Mesendoderm (in vitro differentiated cells): ENCODE measurements at regions not wholly inside any gene's neighbourhood (a gene's known extent, or its start where the extent isn't known, plus 50 kb on each side); places are given as distances from the start of the nearest gene placed in this dataset.

Source experiments
- DNase-seq: peaks from one replicate; pipeline ENCODE4 v3.0.0; 2013
- H2AK5ac ChIP-seq: 2 replicates; pipeline ENCODE4 v1.6.1; 2013; ENCODE audit warnings: low read length, inconsistent platforms
- H2BK120ac ChIP-seq: 2 replicates; pipeline ENCODE4 v1.6.1; 2013; ENCODE audit warnings: low read depth, mild to moderate bottlenecking, low read length, moderate library complexity, mixed read lengths
- H2BK15ac ChIP-seq: replicated peaks from 2 replicates; pipeline ENCODE4 v1.6.1; 2013; ENCODE audit warnings: low read depth, mild to moderate bottlenecking, moderate library complexity
- H2BK5ac ChIP-seq: 2 replicates; pipeline ENCODE4 v1.6.1; 2013; ENCODE audit warnings: low read length, inconsistent platforms
- H3K18ac ChIP-seq: 2 replicates; pipeline ENCODE4 v1.6.1; 2013; ENCODE audit warnings: mild to moderate bottlenecking, low read length, mixed read lengths
- H3K23ac ChIP-seq: one replicate; pipeline ENCODE4 v1.6.1; 2013; ENCODE audit warnings: low read length
- H3K27ac ChIP-seq: 2 replicates; pipeline ENCODE4 v1.5.1; 2013; ENCODE audit warnings: low read depth, mild to moderate bottlenecking, inconsistent platforms, low read length, moderate library complexity
- H3K27me3 ChIP-seq: 2 replicates; pipeline ENCODE4 v1.6.1; 2013; ENCODE audit warnings: low read length, control low read depth, mild to moderate bottlenecking, inconsistent platforms; ENCODE audit not compliant: insufficient read depth, poor library complexity
- H3K36me3 ChIP-seq: 2 replicates; pipeline ENCODE4 v1.6.1; 2013; ENCODE audit warnings: low read length, inconsistent platforms; ENCODE audit not compliant: control insufficient read depth, insufficient read depth
- H3K4ac ChIP-seq: one replicate; pipeline ENCODE4 v1.6.1; 2013; ENCODE audit warnings: low read depth, mild to moderate bottlenecking, low read length, moderate library complexity
- H3K4me1 ChIP-seq: 2 replicates; pipeline ENCODE4 v1.6.1; 2013; ENCODE audit warnings: low read depth, low read length, inconsistent platforms; ENCODE audit not compliant: control insufficient read depth
- H3K4me2 ChIP-seq: 2 replicates; pipeline ENCODE4 v1.6.1; 2013; ENCODE audit warnings: low read length
- H3K4me3 ChIP-seq: 2 replicates; pipeline ENCODE4 v1.5.1; 2013; ENCODE audit warnings: mild to moderate bottlenecking, low read length
- H3K56ac ChIP-seq: one replicate; pipeline ENCODE4 v1.6.1; 2013; ENCODE audit warnings: low read length
- H3K79me1 ChIP-seq: 2 replicates; pipeline ENCODE4 v1.6.1; 2013; ENCODE audit warnings: low read length, inconsistent platforms
- H3K79me2 ChIP-seq: 2 replicates; pipeline ENCODE4 v1.6.1; 2013; ENCODE audit warnings: mild to moderate bottlenecking, low read length; ENCODE audit not compliant: control insufficient read depth, insufficient read depth
- H3K9ac ChIP-seq: 2 replicates; pipeline ENCODE4 v1.6.1; 2013; ENCODE audit warnings: low read length, inconsistent platforms
- H4K5ac ChIP-seq: one replicate; pipeline ENCODE4 v1.6.1; 2013; ENCODE audit warnings: low read length
- H4K8ac ChIP-seq: one replicate; pipeline ENCODE4 v1.6.1; 2013; ENCODE audit warnings: low read depth, mild to moderate bottlenecking, control low read depth, low read length, moderate library complexity
- WGBS: extraction: QIAGEN DNeasy Blood & Tissue Kit; methylation state at CpG from one replicate; pipeline ENCODE4 v1.1.7; 2013; ENCODE audit warnings: low lambda C conversion rate, missing lambda C conversion rate; ENCODE audit not compliant: insufficient coverage; ENCODE audit errors: extremely low coverage; 5-methylcytosine and 5-hydroxymethylcytosine counted together

- no CpG with 5 or more reads among the region's 7 CpGs for WGBS
- H3K36me3 ChIP-seq = no peaks in the 10 kb centered on the region
- H4K5ac ChIP-seq = no peak overlapping the region
- no peak overlapping the region for H2BK120ac ChIP-seq
- no peak overlapping the region for H2BK5ac ChIP-seq
- H3K27me3 ChIP-seq = no peaks in the 10 kb centered on the region
- no peak overlapping the region for H3K4me2 ChIP-seq
- no peak overlapping the region for H3K23ac ChIP-seq
- no peak overlapping the region for H4K8ac ChIP-seq
- no peak for DNase-seq
- H3K27ac ChIP-seq = no peak overlapping the region
- H3K9ac ChIP-seq = no peak overlapping the region
- no peak overlapping the region for H3K18ac ChIP-seq
- no peak overlapping the region for H3K4ac ChIP-seq
- H2AK5ac ChIP-seq = no peak overlapping the region
- no peak overlapping the region for H2BK15ac ChIP-seq
- no peak overlapping the region for H3K4me3 ChIP-seq
- H3K79me2 ChIP-seq = no peaks in the 10 kb centered on the region
- H3K4me1 ChIP-seq = no peaks in the 10 kb centered on the region
- no peak overlapping the region for H3K56ac ChIP-seq
- H3K79me1 ChIP-seq = no peaks in the 10 kb centered on the region
Observed at GRCh38 chr19:29879655-29879974, 62.4 kb upstream of the URI1 start.

GRCh38 chr19:29880498-29881081, 61.4 kb upstream of the URI1 start:
- DNase-seq = no peak
- Histone ChIP-seq H3K23ac (no peak overlapping the region), H3K79me1 (no peaks in the 10 kb centered on the region), H3K4ac (no peak overlapping the region), H2BK15ac (no peak overlapping the region), H3K27me3 (no peaks in the 10 kb centered on the region), H2BK120ac (no peak overlapping the region), H3K56ac (no peak overlapping the region), H4K5ac (no peak overlapping the region), H4K8ac (no peak overlapping the region), H2AK5ac (no peak overlapping the region), H3K4me1 (no peaks in the 10 kb centered on the region), H3K36me3 (no peaks in the 10 kb centered on the region), H3K9ac (no peak overlapping the region), H3K4me3 (no peak overlapping the region), H2BK5ac (no peak overlapping the region), H3K79me2 (no peaks in the 10 kb centered on the region), H3K4me2 (no peak overlapping the region), H3K27ac (no peak overlapping the region), H3K18ac (no peak overlapping the region)
- WGBS = no CpG with 5 or more reads among the region's 10 CpGs

GRCh38 chr19:29881386-29881785, 60.7 kb upstream of the URI1 start:
- Histone ChIP-seq H3K4me1 (no peaks in the 10 kb centered on the region), H3K4me3 (no peak overlapping the region), H3K18ac (no peak overlapping the region), H3K9ac (no peak overlapping the region), H3K23ac (no peak overlapping the region), H3K4me2 (no peak overlapping the region), H4K8ac (no peak overlapping the region), H2AK5ac (no peak overlapping the region), H2BK120ac (no peak overlapping the region), H2BK15ac (no peak overlapping the region), H4K5ac (no peak overlapping the region), H3K4ac (no peak overlapping the region), H3K79me2 (no peaks in the 10 kb centered on the region), H3K56ac (no peak overlapping the region), H3K27me3 (no peaks in the 10 kb centered on the region), H3K36me3 (no peaks in the 10 kb centered on the region), H2BK5ac (no peak overlapping the region), H3K27ac (no peak overlapping the region), H3K79me1 (no peaks in the 10 kb centered on the region)
- no peak for DNase-seq
- no CpG with 5 or more reads among the region's 5 CpGs for WGBS

- WGBS = no CpG with 5 or more reads among the region's 13 CpGs
Observed at GRCh38 chr19:29882719-29883105, 59.3 kb upstream of the URI1 start.

GRCh38 chr19:29884044-29884443, 58.0 kb upstream of the URI1 start:
- no peak overlapping the region for H3K4ac ChIP-seq
- no peak overlapping the region for H2BK120ac ChIP-seq
- H3K27me3 ChIP-seq = no peaks in the 10 kb centered on the region
- H2BK5ac ChIP-seq = no peak overlapping the region
- H3K36me3 ChIP-seq = no peaks in the 10 kb centered on the region
- H3K79me2 ChIP-seq = no peaks in the 10 kb centered on the region
- H3K79me1 ChIP-seq = no peaks in the 10 kb centered on the region
- H3K56ac ChIP-seq = no peak overlapping the region
- H3K23ac ChIP-seq = no peak overlapping the region
- DNase-seq = no peak
- H4K5ac ChIP-seq = no peak overlapping the region
- H4K8ac ChIP-seq = no peak overlapping the region
- no peak overlapping the region for H3K27ac ChIP-seq
- H2BK15ac ChIP-seq = no peak overlapping the region
- H3K4me3 ChIP-seq = no peak overlapping the region
- H3K18ac ChIP-seq = no peak overlapping the region
- no peak overlapping the region for H3K9ac ChIP-seq
- no peak overlapping the region for H2AK5ac ChIP-seq
- WGBS = no CpG with 5 or more reads among the region's 2 CpGs
- H3K4me2 ChIP-seq = no peak overlapping the region
- H3K4me1 ChIP-seq = no peaks in the 10 kb centered on the region

More at GRCh38 chr19:29882719-29883105, 59.3 kb upstream of the URI1 start:
- Histone ChIP-seq H3K56ac (no peak overlapping the region), H3K18ac (no peak overlapping the region), H3K79me2 (no peaks in the 10 kb centered on the region), H3K36me3 (no peaks in the 10 kb centered on the region), H3K27ac (no peak overlapping the region), H3K27me3 (no peaks in the 10 kb centered on the region), H3K4me2 (no peak overlapping the region), H3K23ac (no peak overlapping the region), H3K4me3 (no peak overlapping the region), H2BK5ac (no peak overlapping the region), H2BK15ac (no peak overlapping the region), H2BK120ac (no peak overlapping the region), H3K9ac (no peak overlapping the region), H3K4me1 (no peaks in the 10 kb centered on the region), H3K4ac (no peak overlapping the region), H4K5ac (no peak overlapping the region), H4K8ac (no peak overlapping the region), H2AK5ac (no peak overlapping the region), H3K79me1 (no peaks in the 10 kb centered on the region)
- peak; percentile 13 for DNase-seq

GRCh38 chr19:29884466-29884865, 57.6 kb upstream of the URI1 start:
- no peaks in the 10 kb centered on the region for H3K4me1 ChIP-seq
- H4K8ac ChIP-seq = no peak overlapping the region
- no CpG with 5 or more reads among the region's 9 CpGs for WGBS
- no peaks in the 10 kb centered on the region for H3K79me2 ChIP-seq
- no peaks in the 10 kb centered on the region for H3K79me1 ChIP-seq
- H3K27ac ChIP-seq = no peak overlapping the region
- no peak overlapping the region for H4K5ac ChIP-seq
- no peak overlapping the region for H2BK120ac ChIP-seq
- H2BK15ac ChIP-seq = no peak overlapping the region
- no peak overlapping the region for H3K18ac ChIP-seq
- H2AK5ac ChIP-seq = no peak overlapping the region
- H3K4ac ChIP-seq = no peak overlapping the region
- no peaks in the 10 kb centered on the region for H3K36me3 ChIP-seq
- no peak overlapping the region for H3K9ac ChIP-seq
- no peaks in the 10 kb centered on the region for H3K27me3 ChIP-seq
- no peak overlapping the region for H2BK5ac ChIP-seq
- H3K4me2 ChIP-seq = no peak overlapping the region
- no peak for DNase-seq
- no peak overlapping the region for H3K23ac ChIP-seq
- H3K56ac ChIP-seq = no peak overlapping the region
- no peak overlapping the region for H3K4me3 ChIP-seq
